Breast epithelium (tissue), 3 donors: ENCODE measurements at regions not wholly inside any gene's neighbourhood (a gene's known extent, or its start where the extent isn't known, plus 50 kb on each side); places are given as distances from the start of the nearest gene placed in this dataset.

Experiments used
- CTCF ChIP-seq, 3 donors: fragments of 450-650 bp; IDR thresholded peaks; one replicate each; pipeline ENCODE4 v1.5.1; 2016 to 2017; ENCODE audit warnings: antibody characterized with exemption in 3 of 3, mild to moderate bottlenecking in 3 of 3, moderate library complexity in 3 of 3
- POLR2A ChIP-seq: fragments of 450-650 bp; IDR thresholded peaks from one replicate; pipeline ENCODE4 v1.6.1; 2016; ENCODE audit warnings: antibody characterized with exemption, mild to moderate bottlenecking, moderate library complexity
- POLR2AphosphoS5 ChIP-seq, 3 donors: sonication (generic); formaldehyde crosslinking; IDR thresholded peaks; one replicate each; pipeline ENCODE4 v1.6.1; 2017; ENCODE audit warnings: antibody characterized with exemption in 3 of 3

GRCh38 chr7:117955046-117955445, 81.8 kb upstream of the CTTNBP2 start:
- TF ChIP-seq CTCF (IDR thresholded peaks at IDR 0.05), result no peak
- TF ChIP-seq POLR2AphosphoS5 (IDR thresholded peaks at IDR 0.05), result no peak
- TF ChIP-seq POLR2A, result no peak
